C4-2B (cell line): ENCODE measurements at regions not wholly inside any gene's neighbourhood (a gene's known extent, or its start where the extent isn't known, plus 50 kb on each side); places are given as distances from the start of the nearest gene placed in this dataset.

Experiments used
- H3K27ac ChIP-seq: fragments of 450-650 bp; 2 replicates; pipeline ENCODE4 v1.5.1; 2017
- ZFX ChIP-seq: fragments of 450-650 bp; IDR thresholded peaks from 2 replicates; pipeline ENCODE4 v1.6.1; 2017
- TF ChIP-seq, protein P1 (sequence below): fragments of 450-650 bp; conservative IDR thresholded peaks from 2 replicates; pipeline ENCODE4 v1.5.1; 2017; ENCODE audit warnings: mild to moderate bottlenecking

DNA sequence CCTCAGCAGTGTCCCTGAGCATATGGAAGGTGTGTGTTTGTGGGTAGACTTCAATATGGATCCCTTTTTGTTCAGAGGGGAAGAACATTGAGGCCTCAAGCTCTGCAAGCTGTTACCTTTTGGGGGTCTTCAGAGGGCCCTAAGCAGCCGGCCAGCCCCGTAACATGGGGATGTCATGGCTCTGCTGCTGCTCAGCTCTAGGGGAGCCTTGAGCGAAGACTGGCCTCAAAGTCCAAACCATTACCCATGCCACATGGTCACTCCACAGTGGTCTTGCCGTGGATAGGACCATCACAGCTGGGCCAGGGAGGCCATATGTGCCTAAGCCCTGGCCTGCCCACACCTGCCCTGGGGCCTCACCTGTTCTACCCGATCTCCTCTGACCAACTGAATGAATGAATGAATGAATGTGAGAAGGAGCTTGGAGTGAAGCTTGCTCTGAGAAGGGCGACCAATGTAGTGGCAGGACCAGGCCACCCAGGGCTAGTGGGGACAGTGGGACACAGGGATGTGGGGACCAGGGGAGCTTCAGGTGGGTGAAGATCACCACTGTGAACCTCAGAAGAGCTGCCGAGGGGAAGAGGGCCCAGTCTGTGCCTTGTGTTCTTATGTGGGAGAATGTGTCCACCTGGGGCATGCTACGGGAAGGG lies 754.6 kb downstream of the BRD1 start:
- no peak overlapping the region for H3K27ac ChIP-seq
- TF ChIP-seq, protein P1, sequence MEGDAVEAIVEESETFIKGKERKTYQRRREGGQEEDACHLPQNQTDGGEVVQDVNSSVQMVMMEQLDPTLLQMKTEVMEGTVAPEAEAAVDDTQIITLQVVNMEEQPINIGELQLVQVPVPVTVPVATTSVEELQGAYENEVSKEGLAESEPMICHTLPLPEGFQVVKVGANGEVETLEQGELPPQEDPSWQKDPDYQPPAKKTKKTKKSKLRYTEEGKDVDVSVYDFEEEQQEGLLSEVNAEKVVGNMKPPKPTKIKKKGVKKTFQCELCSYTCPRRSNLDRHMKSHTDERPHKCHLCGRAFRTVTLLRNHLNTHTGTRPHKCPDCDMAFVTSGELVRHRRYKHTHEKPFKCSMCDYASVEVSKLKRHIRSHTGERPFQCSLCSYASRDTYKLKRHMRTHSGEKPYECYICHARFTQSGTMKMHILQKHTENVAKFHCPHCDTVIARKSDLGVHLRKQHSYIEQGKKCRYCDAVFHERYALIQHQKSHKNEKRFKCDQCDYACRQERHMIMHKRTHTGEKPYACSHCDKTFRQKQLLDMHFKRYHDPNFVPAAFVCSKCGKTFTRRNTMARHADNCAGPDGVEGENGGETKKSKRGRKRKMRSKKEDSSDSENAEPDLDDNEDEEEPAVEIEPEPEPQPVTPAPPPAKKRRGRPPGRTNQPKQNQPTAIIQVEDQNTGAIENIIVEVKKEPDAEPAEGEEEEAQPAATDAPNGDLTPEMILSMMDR = no peak
- TF ChIP-seq ZFX = no peak

DNA sequence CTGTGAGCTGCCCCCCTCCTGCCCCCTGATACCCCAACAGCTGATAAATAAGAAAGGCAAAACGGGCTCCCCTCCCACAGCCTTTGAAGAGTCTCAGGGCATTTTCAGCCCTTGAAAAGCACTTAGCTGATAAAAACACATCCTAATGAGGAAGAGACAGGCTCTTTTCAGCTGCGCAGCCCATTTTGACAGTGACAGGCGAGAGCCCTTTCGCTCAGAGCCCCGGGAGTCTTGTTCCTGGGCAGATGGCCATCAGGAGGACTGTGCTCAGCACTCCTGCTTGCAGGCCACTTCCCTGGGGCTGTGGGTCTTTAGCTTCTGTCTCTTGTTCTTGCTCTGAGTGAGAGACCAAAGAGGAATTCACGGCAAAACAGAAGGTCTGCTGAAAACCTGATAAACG lies 757.2 kb downstream of the BRD1 start:
- TF ChIP-seq, protein P1 = no peak
- TF ChIP-seq ZFX = no peak
- H3K27ac ChIP-seq = no peak overlapping the region

DNA sequence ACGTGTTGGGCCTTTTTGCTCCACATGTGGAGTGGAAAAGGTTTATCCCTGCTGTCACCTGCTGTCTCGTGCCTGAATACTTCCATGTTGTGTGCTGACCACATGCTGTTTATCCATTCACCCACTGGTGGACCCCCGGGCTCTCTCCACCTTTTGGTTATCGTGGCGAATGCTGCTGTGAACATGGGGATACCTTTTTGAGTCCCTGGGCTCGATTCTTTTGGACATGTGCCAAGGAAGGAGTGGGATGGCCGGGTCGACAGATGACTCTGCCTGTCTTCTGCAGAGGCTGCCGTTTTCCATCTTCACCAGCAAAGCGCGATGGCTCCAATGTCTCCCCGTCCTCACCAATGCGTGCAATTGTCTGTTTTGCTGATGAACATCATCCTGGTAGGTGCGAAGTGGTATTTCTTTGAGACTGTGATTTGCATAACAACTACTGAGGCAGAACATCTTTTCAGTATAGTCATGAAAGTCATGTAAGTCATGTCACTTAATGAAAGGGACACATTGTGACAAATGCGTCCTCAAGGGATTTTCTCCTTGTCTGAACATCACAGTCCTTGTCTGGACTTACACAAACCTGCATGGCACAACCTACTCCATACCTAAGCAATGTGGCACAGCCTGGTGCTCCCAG lies 758.7 kb downstream of the BRD1 start:
- TF ChIP-seq, protein P1 = no peak
- TF ChIP-seq ZFX = no peak
- no peak overlapping the region for H3K27ac ChIP-seq

DNA sequence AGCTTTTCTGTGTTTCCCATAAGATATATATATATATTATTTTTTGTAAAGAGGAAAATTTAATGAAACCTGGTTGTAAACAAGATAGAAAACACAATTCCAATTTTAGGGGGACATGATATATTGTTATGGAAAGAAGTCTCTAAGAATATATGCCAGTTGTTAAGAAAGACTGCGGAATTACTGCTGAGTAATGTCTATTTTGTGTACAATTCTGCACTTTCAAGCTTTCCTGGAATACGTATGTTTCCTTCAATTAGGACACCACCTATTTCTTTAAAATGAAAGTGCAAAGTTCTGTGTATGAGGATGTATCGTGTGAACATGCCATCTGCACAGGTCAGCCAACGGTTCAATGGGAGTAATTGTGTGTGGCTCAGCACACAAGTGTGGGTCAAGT lies 760.2 kb downstream of the BRD1 start:
- TF ChIP-seq ZFX = no peak
- TF ChIP-seq, protein P1 = no peak

DNA sequence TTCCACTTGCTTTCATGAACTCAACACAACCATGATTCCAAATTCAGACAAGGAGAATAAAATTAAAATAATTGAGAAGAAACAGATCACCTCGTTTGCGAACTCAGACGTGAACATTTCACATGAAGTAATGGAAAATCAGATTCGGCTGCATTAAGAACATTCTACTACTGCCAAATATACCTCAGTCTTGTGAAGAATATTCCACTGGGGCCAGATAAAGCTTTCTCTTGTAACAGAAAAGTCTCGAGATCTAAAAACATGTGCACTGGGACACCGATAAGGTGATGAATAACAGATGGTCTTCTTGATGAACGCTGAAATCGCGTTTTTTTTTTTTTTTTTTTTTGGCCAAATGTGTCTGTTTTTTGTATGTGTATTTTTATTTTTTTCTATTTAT lies 761.1 kb downstream of the BRD1 start:
- no peak overlapping the region for H3K27ac ChIP-seq
- TF ChIP-seq ZFX = no peak

More for the DNA sequence above, 760.2 kb downstream of the BRD1 start:
- no peak overlapping the region for H3K27ac ChIP-seq

DNA sequence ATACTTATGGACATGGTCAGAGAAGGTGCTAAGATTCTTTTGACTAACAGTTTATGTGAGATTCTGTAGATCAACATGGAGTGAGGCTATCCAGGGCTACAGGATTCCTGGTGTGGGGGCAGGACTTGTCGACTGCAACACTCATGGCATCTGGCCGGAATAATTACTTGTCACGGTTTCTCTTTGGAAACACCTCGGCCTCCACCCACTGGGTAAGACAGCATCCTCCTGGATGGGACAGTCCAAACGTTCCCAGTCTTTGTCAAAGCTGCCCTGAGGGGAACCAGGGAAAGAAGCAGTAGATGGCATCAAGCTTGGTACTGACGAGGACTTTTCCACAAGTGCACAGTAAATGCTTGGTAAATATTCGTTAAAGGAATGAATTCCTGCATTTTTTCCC lies 762.8 kb downstream of the BRD1 start:
- no peak for TF ChIP-seq ZFX
- TF ChIP-seq, protein P1 = no peak
- no peak overlapping the region for H3K27ac ChIP-seq

DNA sequence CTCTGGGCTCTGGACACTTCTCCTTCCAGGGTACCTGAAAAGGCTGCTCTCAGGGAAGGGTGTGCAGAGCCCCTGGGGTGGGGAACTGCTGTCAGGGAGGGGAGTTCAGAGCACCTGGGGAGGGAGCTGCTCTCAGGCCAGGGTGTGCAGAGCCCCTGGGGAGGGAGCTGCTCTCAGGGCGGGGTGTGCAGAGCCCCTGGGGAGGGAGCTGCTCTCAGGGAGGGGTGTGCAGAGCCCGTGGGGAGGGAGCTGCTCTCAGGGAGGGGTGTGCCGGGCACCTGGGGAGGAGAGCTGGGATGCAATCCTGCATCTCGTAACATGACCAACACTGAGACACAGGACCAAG lies 764.2 kb downstream of the BRD1 start:
- H3K27ac ChIP-seq = no peak overlapping the region
- TF ChIP-seq, protein P1 = no peak
- no peak for TF ChIP-seq ZFX
